Hepatocyte (in vitro differentiated cells): ENCODE measurements at regions not wholly inside any gene's neighbourhood (a gene's known extent, or its start where the extent isn't known, plus 50 kb on each side); places are given as distances from the start of the nearest gene placed in this dataset.

Experiments
- DNase-seq: peaks from one replicate; pipeline ENCODE4 v3.0.0-alpha.2; 2016; ENCODE audit warnings: low spot score
- H2AFZ ChIP-seq: fragments of 200-600 bp; sonication (generic); 2 replicates; pipeline ENCODE4 v1.6.0; 2016; ENCODE audit warnings: antibody characterized with exemption, mild to moderate bottlenecking
- H3K27ac ChIP-seq: fragments of 200-600 bp; sonication (generic); 2 replicates; pipeline ENCODE4 v1.5.1; 2016; ENCODE audit warnings: mild to moderate bottlenecking
- H3K27me3 ChIP-seq: fragments of 200-600 bp; sonication (generic); 2 replicates; pipeline ENCODE4 v1.6.1; 2016
- H3K36me3 ChIP-seq: fragments of 200-600 bp; sonication (generic); replicated peaks from 2 replicates; pipeline ENCODE4 v1.5.1; 2016; ENCODE audit warnings: low read depth; ENCODE audit not compliant: insufficient read depth
- H3K4me1 ChIP-seq: fragments of 200-600 bp; sonication (generic); 2 replicates; pipeline ENCODE4 v1.5.1; 2016; ENCODE audit warnings: mild to moderate bottlenecking, moderate library complexity; ENCODE audit not compliant: insufficient read depth
- H3K4me2 ChIP-seq: fragments of 200-600 bp; sonication (generic); 2 replicates; pipeline ENCODE4 v1.6.0; 2016
- H3K4me3 ChIP-seq: fragments of 200-600 bp; sonication (generic); 2 replicates; pipeline ENCODE4 v1.5.1; 2016; ENCODE audit warnings: mild to moderate bottlenecking
- H3K79me2 ChIP-seq: fragments of 200-600 bp; sonication (generic); 2 replicates; pipeline ENCODE4 v1.6.0; 2017; ENCODE audit warnings: mild to moderate bottlenecking
- H3K9me2 ChIP-seq: fragments of 200-600 bp; sonication (generic); replicated peaks from 2 replicates; pipeline ENCODE4 v1.6.0; 2017; ENCODE audit warnings: mild to moderate bottlenecking; ENCODE audit not compliant: insufficient read depth
- H3K9me3 ChIP-seq: fragments of 200-600 bp; sonication (generic); 2 replicates; pipeline ENCODE4 v1.5.1; 2016; ENCODE audit warnings: low read depth, mild to moderate bottlenecking
- H4K20me1 ChIP-seq: fragments of 200-600 bp; sonication (generic); 2 replicates; pipeline ENCODE4 v1.6.0; 2016; ENCODE audit warnings: mild to moderate bottlenecking; ENCODE audit not compliant: insufficient read depth, poor library complexity, severe bottlenecking
- CTCF ChIP-seq: fragments of 200-600 bp; sonication (generic); IDR thresholded peaks from 2 replicates; pipeline ENCODE4 v1.5.1; 2016; ENCODE audit warnings: antibody characterized with exemption, mild to moderate bottlenecking; ENCODE audit not compliant: poor library complexity
- EZH2 ChIP-seq: fragments of 200-600 bp; sonication (generic); IDR thresholded peaks from 2 replicates; pipeline ENCODE4 v1.6.1; 2016; ENCODE audit warnings: antibody characterized with exemption, mild to moderate bottlenecking, borderline replicate concordance
- EZH2phosphoT487 ChIP-seq: fragments of 200-600 bp; sonication (generic); IDR thresholded peaks from one replicate; pipeline ENCODE4 v1.6.1; 2018; ENCODE audit warnings: antibody characterized with exemption, mild to moderate bottlenecking, low read depth, moderate library complexity; ENCODE audit not compliant: unreplicated experiment, severe bottlenecking
- WGBS: methylation state at CpG from one replicate; pipeline ENCODE4 v1.1.6; 2016; ENCODE audit warnings: low lambda C conversion rate; ENCODE audit errors: missing lambda C conversion rate; 5-methylcytosine and 5-hydroxymethylcytosine counted together

GRCh38 chr3:21331857-21332256 lies 419.2 kb downstream of the ZNF385D start:
- Histone ChIP-seq H4K20me1 (no peaks in the 10 kb centered on the region), H3K36me3 (no peaks in the 10 kb centered on the region), H3K4me1 (peaks cover 5% of the 10 kb centered on the region), H3K4me3 (no peak overlapping the region), H3K4me2 (no peak overlapping the region), H3K9me2 (no peaks in the 10 kb centered on the region), H3K27me3 (no peaks in the 10 kb centered on the region), H3K27ac (no peak overlapping the region), H2AFZ (no peak overlapping the region), H3K79me2 (no peaks in the 10 kb centered on the region), H3K9me3 (no peaks in the 10 kb centered on the region)
- TF ChIP-seq EZH2 (no peak), EZH2phosphoT487 (no peak), CTCF (no peak)
- no peak for DNase-seq
- 96% methylated on average over 1 of the region's 1 CpG for WGBS

- H3K4me3 ChIP-seq = no peak overlapping the region
- H3K4me2 ChIP-seq = no peak overlapping the region
- H3K27ac ChIP-seq = no peak overlapping the region
- H3K9me3 ChIP-seq = no peaks in the 10 kb centered on the region
- DNase-seq = no peak
- no peaks in the 10 kb centered on the region for H3K36me3 ChIP-seq
- H3K9me2 ChIP-seq = no peaks in the 10 kb centered on the region
- H2AFZ ChIP-seq = no peak overlapping the region
- WGBS = 41% methylated on average over 2 of the region's 2 CpGs
- no peaks in the 10 kb centered on the region for H4K20me1 ChIP-seq
- no peaks in the 10 kb centered on the region for H3K79me2 ChIP-seq
- H3K4me1 ChIP-seq = peaks cover 5% of the 10 kb centered on the region
- TF ChIP-seq EZH2 = no peak
- no peak for TF ChIP-seq CTCF
- no peak for TF ChIP-seq EZH2phosphoT487
- H3K27me3 ChIP-seq = no peaks in the 10 kb centered on the region
Measured at GRCh38 chr3:21331321-21331720, 419.7 kb downstream of the ZNF385D start.

- Histone ChIP-seq H3K36me3 (no peaks in the 10 kb centered on the region), H3K27me3 (no peaks in the 10 kb centered on the region), H3K4me2 (peak overlapping the region; percentile 39), H3K4me3 (no peak overlapping the region), H3K4me1 (peaks cover 5% of the 10 kb centered on the region), H4K20me1 (no peaks in the 10 kb centered on the region), H3K27ac (peak overlapping the region; percentile 16), H2AFZ (no peak overlapping the region), H3K79me2 (no peaks in the 10 kb centered on the region), H3K9me2 (no peaks in the 10 kb centered on the region), H3K9me3 (no peaks in the 10 kb centered on the region)
- 42% methylated on average over 2 of the region's 2 CpGs for WGBS
- TF ChIP-seq CTCF = no peak
- no peak for TF ChIP-seq EZH2
- no peak for TF ChIP-seq EZH2phosphoT487
- no peak for DNase-seq
Measured at GRCh38 chr3:21330293-21330692, 420.7 kb downstream of the ZNF385D start.
